Panc1 (cell line): ENCODE measurements at regions not wholly inside any gene's neighbourhood (a gene's known extent, or its start where the extent isn't known, plus 50 kb on each side); places are given as distances from the start of the nearest gene placed in this dataset.

Experiments used
- ATAC-seq: fragments of 200-7000 bp; cut with Tn5 transposase; 2 replicates; pipeline ENCODE4 v1.9.1; 2020; ENCODE audit warnings: mild to moderate bottlenecking, moderate library complexity
- BruUV-seq: library from RNA; stranded (reverse); fragments of 400-500 nt; replicated peaks from 2 replicates; lab custom pipeline; 2021; lab: Mats Ljungman, UMichigan
- CTCF ChIA-PET: fragments of 300-600 bp; sonication (Branson Sonifier 250); formaldehyde crosslinking; loops from one replicate; lab custom pipeline; 2022; ENCODE audit warnings: antibody characterized with exemption; lab: Charles Lee
- POLR2A ChIA-PET: fragments of 300-600 bp; sonication (Branson Sonifier 250); formaldehyde crosslinking; loops from one replicate; lab custom pipeline; 2022; ENCODE audit warnings: antibody characterized with exemption; lab: Charles Lee
- DNase-seq: peaks from one replicate; pipeline ENCODE4 v3.0.0-alpha.2; 2010; ENCODE audit warnings: low read depth, low spot score
- H3K27ac ChIP-seq: 2 replicates; pipeline ENCODE4 v1.5.1; 2011; ENCODE audit warnings: mild to moderate bottlenecking, low read length, inconsistent platforms
- H3K27me3 ChIP-seq: fragments of 200-500 bp; sonication (Bioruptor generic); 2 replicates; pipeline ENCODE4 v1.6.0; 2014; ENCODE audit warnings: low read length, inconsistent platforms; ENCODE audit not compliant: control insufficient read depth, insufficient read depth
- H3K36me3 ChIP-seq: fragments of 200-500 bp; sonication (Bioruptor generic); 2 replicates; pipeline ENCODE4 v1.5.1; 2014; ENCODE audit warnings: inconsistent platforms, mild to moderate bottlenecking, low read length, moderate library complexity; ENCODE audit not compliant: control insufficient read depth, insufficient read depth
- H3K4me1 ChIP-seq: 2 replicates; pipeline ENCODE4 v1.5.1; 2011; ENCODE audit warnings: inconsistent platforms, mild to moderate bottlenecking, low read length, moderate library complexity; ENCODE audit not compliant: control insufficient read depth, insufficient read depth
- H3K4me3 ChIP-seq, 2 experiments: 2 replicates each; pipeline ENCODE4 v1.5.1; 2011 to 2012; ENCODE audit warnings: low read depth in 2 of 2, low read length in 2 of 2, mild to moderate bottlenecking in 2 of 2, inconsistent platforms in 1 of 2, moderate library complexity in 1 of 2
- H3K9me3 ChIP-seq: fragments of 200-500 bp; sonication (Bioruptor generic); 2 replicates; pipeline ENCODE4 v1.5.1; 2014; ENCODE audit warnings: low read depth, mild to moderate bottlenecking, inconsistent platforms, low read length, moderate library complexity; ENCODE audit not compliant: control insufficient read depth, insufficient read depth
- CTCF ChIP-seq: fragments of 450-650 bp; IDR thresholded peaks from 2 replicates; pipeline ENCODE4 v1.5.1; 2017; ENCODE audit warnings: mild to moderate bottlenecking
- POLR2AphosphoS5 ChIP-seq: IDR thresholded peaks from 2 replicates; pipeline ENCODE4 v1.6.1; 2012; ENCODE audit warnings: mild to moderate bottlenecking, low read depth, low read length, moderate library complexity
- REST ChIP-seq, 2 experiments: IDR thresholded peaks; 2 replicates each; pipeline ENCODE4 v1.6.1; 2011 to 2012; ENCODE audit warnings: low read depth in 2 of 2, control low read depth in 1 of 2, low read length in 1 of 2, mild to moderate bottlenecking in 1 of 2, moderate library complexity in 1 of 2; ENCODE audit not compliant: insufficient read depth in 1 of 2
- SIN3A ChIP-seq: IDR thresholded peaks from 2 replicates; pipeline ENCODE4 v1.6.1; 2012; ENCODE audit warnings: low read depth, mild to moderate bottlenecking, low read length, moderate library complexity, borderline replicate concordance; ENCODE audit not compliant: insufficient read depth
- TCF7L2 ChIP-seq: IDR thresholded peaks from 2 replicates; pipeline ENCODE4 v1.6.1; 2011; ENCODE audit warnings: mild to moderate bottlenecking, low read depth, low read length, inconsistent platforms
- in situ Hi-C: cut with HindIII; loops from 2 replicates; pipeline ENCODE4 v1.10.0; 2016; ENCODE audit warnings: low sequenced_read_pairs, low pct_unique_long_range_greater_than_20kb
- intact Hi-C: fragments of 100-400 bp; cut with micrococcal nuclease; formaldehyde crosslinking; loops from one replicate; pipeline ENCODE4 v1.10.0; 2022; ENCODE audit not compliant: unreplicated experiment

GRCh38 chr15:88321271-88321670, 64.7 kb upstream of the NTRK3 start:
- Histone ChIP-seq H3K27me3 (peaks cover 5% of the 10 kb centered on the region), H3K4me3 (no peak overlapping the region), H3K9me3 (no peaks in the 10 kb centered on the region), H3K4me1 (no peaks in the 10 kb centered on the region), H3K27ac (no peak overlapping the region), H3K36me3 (no peaks in the 10 kb centered on the region)
- ChIA-PET CTCF (no interaction called here), POLR2A (no interaction called here)
- in situ Hi-C loops (no loop called here), intact Hi-C loops (no loop called here)
- ATAC-seq = no peak
- TF ChIP-seq TCF7L2 (no peak), CTCF (no peak), REST (IDR thresholded peaks at IDR 0.05; ENCODE audit: insufficient read depth in 1 of 2, low read depth in 2 of 2, low read length in 1 of 2) (no peak), SIN3A (no peak), POLR2AphosphoS5 (no peak)
- no peak for DNase-seq
- BruUV-seq = no TSS peak

GRCh38 chr15:88316586-88316985, 60.0 kb upstream of the NTRK3 start:
- DNase-seq = no peak
- H3K27ac ChIP-seq = no peak overlapping the region
- CTCF ChIA-PET = no interaction called here
- peaks cover 3% of the 10 kb centered on the region; the same call in 1 of the 2 replicates for H3K27me3 ChIP-seq
- no peak overlapping the region for H3K4me3 ChIP-seq
- POLR2A ChIA-PET = no interaction called here
- BruUV-seq = no TSS peak
- no peaks in the 10 kb centered on the region for H3K4me1 ChIP-seq
- ATAC-seq = no peak
- no peaks in the 10 kb centered on the region for H3K36me3 ChIP-seq
- H3K9me3 ChIP-seq = no peaks in the 10 kb centered on the region
- TF ChIP-seq SIN3A (no peak), CTCF (no peak), TCF7L2 (no peak), POLR2AphosphoS5 (no peak), REST (IDR thresholded peaks at IDR 0.05; ENCODE audit: insufficient read depth in 1 of 2, low read depth in 2 of 2, low read length in 1 of 2) (no peak)
- intact Hi-C loops (no loop called here), in situ Hi-C loops (no loop called here)
